ENCODE measurements at regions not wholly inside any gene's neighbourhood (a gene's known extent, or its start where the extent isn't known, plus 50 kb on each side); places are given as distances from the start of the nearest gene placed in this dataset.
"Not testable (repeated sequence)": the region's sequence is repeated elsewhere in the genome, so short reads cannot be mapped to it uniquely, and the experiment has no call there.

GRCh38 chr5:130321931-130322330, 417.7 kb downstream of the CHSY3 start:
- no peak overlapping the region for H3K27ac ChIP-seq
- no peak overlapping the region for H3K4me3 ChIP-seq
- TF ChIP-seq POLR2A (IDR thresholded peaks at IDR 0.05), result no peak
- TF ChIP-seq, protein P1, sequence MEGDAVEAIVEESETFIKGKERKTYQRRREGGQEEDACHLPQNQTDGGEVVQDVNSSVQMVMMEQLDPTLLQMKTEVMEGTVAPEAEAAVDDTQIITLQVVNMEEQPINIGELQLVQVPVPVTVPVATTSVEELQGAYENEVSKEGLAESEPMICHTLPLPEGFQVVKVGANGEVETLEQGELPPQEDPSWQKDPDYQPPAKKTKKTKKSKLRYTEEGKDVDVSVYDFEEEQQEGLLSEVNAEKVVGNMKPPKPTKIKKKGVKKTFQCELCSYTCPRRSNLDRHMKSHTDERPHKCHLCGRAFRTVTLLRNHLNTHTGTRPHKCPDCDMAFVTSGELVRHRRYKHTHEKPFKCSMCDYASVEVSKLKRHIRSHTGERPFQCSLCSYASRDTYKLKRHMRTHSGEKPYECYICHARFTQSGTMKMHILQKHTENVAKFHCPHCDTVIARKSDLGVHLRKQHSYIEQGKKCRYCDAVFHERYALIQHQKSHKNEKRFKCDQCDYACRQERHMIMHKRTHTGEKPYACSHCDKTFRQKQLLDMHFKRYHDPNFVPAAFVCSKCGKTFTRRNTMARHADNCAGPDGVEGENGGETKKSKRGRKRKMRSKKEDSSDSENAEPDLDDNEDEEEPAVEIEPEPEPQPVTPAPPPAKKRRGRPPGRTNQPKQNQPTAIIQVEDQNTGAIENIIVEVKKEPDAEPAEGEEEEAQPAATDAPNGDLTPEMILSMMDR (IDR thresholded peaks at IDR 0.05), result no peak
- no peak for TF ChIP-seq EP300 (IDR thresholded peaks at IDR 0.05)
- H3K27me3 ChIP-seq, result no peaks in the 10 kb centered on the region
- H3K9me3 ChIP-seq, result peaks cover 0 to 6% (median 0%) of the 10 kb centered on the region in 4 donors
- no peaks in the 10 kb centered on the region for H3K36me3 ChIP-seq
- H3K4me1 ChIP-seq, result no peaks in the 10 kb centered on the region
- DNase-seq (ENCODE audit: low spot score in 2 of 2), result no peak

- Histone ChIP-seq H3K27me3 (no peaks in the 10 kb centered on the region), H3K27ac (no peak overlapping the region), H3K36me3 (no peaks in the 10 kb centered on the region), H3K4me3 (no peak overlapping the region), H3K4me1 (no peaks in the 10 kb centered on the region), H3K9me3 (peaks cover 0 to 12% (median 0%) of the 10 kb centered on the region in 4 donors)
- TF ChIP-seq POLR2A (IDR thresholded peaks at IDR 0.05) (no peak), EP300 (IDR thresholded peaks at IDR 0.05) (no peak)
- TF ChIP-seq, protein P1 (IDR thresholded peaks at IDR 0.05), result no peak
- 50 to 51% methylated on average over 7 of the region's 7 CpGs for WGBS, 2 donors
- no peak for DNase-seq (ENCODE audit: low spot score in 2 of 2)
Measured at GRCh38 chr5:130316971-130317680, 412.9 kb downstream of the CHSY3 start.

GRCh38 chr5:130295235-130295634, 391.0 kb downstream of the CHSY3 start:
- 94 to 97% methylated on average over 1 of the region's 1 CpG for WGBS, 2 donors
- TF ChIP-seq, protein P1 (IDR thresholded peaks at IDR 0.05), result no peak
- no peak for TF ChIP-seq POLR2A (IDR thresholded peaks at IDR 0.05)
- no peak for TF ChIP-seq EP300 (IDR thresholded peaks at IDR 0.05)
- Histone ChIP-seq H3K9me3 (no peaks in the 10 kb centered on the region), H3K36me3 (no peaks in the 10 kb centered on the region), H3K27me3 (no peaks in the 10 kb centered on the region), H3K27ac (no peak overlapping the region), H3K4me3 (no peak overlapping the region), H3K4me1 (no peaks in the 10 kb centered on the region)
- no peak for DNase-seq (ENCODE audit: low spot score in 2 of 2)

DNA sequence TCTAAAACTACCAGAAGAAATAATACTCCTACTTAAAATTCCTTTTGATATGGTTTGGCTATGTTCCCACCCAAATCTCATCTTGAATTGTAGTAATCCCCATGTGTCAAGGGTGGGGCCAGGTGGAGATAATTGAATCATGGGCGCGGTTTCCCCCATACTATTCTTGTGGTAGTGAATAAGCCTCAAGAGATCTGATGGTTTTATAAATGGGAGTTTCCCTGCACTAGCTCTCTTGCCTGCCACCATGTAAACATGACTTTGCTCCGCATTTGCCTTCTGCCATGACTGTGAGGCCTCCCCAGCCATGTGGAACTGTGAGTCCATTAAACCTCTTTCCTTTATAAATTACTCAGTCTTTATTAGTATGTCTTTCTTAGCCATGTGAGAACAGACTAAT, 390.5 kb downstream of the CHSY3 start:
- H3K27ac ChIP-seq; H3K27me3 ChIP-seq; DNase-seq (ENCODE audit: low spot score in 2 of 2); H3K9me3 ChIP-seq; H3K4me3 ChIP-seq; H3K36me3 ChIP-seq; H3K4me1 ChIP-seq: not testable (repeated sequence)
- WGBS, 2 donors, result 96 to 97% methylated on average over 3 of the region's 3 CpGs

- H3K27me3 ChIP-seq, result no peaks in the 10 kb centered on the region
- no peaks in the 10 kb centered on the region for H3K9me3 ChIP-seq
- TF ChIP-seq, protein P1 (IDR thresholded peaks at IDR 0.05), result no peak
- TF ChIP-seq EP300 (IDR thresholded peaks at IDR 0.05) (no peak), POLR2A (IDR thresholded peaks at IDR 0.05) (no peak)
- H3K4me3 ChIP-seq, result no peak overlapping the region
- no peak overlapping the region for H3K27ac ChIP-seq
- H3K36me3 ChIP-seq, result no peaks in the 10 kb centered on the region
- DNase-seq (ENCODE audit: low spot score in 2 of 2), result no peak
- 81 to 82% methylated on average over 2 of the region's 2 CpGs for WGBS, 2 donors
- H3K4me1 ChIP-seq, result no peaks in the 10 kb centered on the region
Measured at GRCh38 chr5:130290219-130290618, 386.0 kb downstream of the CHSY3 start.
